ENCODE measurements at regions not wholly inside any gene's neighbourhood (a gene's known extent, or its start where the extent isn't known, plus 50 kb on each side); places are given as distances from the start of the nearest gene placed in this dataset.

GRCh38 chr6:43853066-43853650 is 83.1 kb downstream of the VEGFA start:
- in situ Hi-C loops (cut with MboI), result no loop called here
- BruUV-seq (replicated peaks), result no TSS peak
- Histone ChIP-seq H3K9me3 (replicated peaks; ENCODE audit: control insufficient read depth, insufficient read depth, low read length) (no peaks in the 10 kb centered on the region), H3K36me3 (ENCODE audit: control insufficient read depth in 2 of 2, insufficient read depth in 2 of 2, low read length in 1 of 2) (no peaks in the 10 kb centered on the region), H2AFZ (ENCODE audit: control insufficient read depth, low read depth, low read length) (no peak overlapping the region), H3K4me1 (ENCODE audit: control insufficient read depth, insufficient read depth, low read length) (peaks cover 8% of the 10 kb centered on the region), H3K27ac (ENCODE audit: control insufficient read depth, insufficient read depth) (no peak overlapping the region), H3K79me2 (ENCODE audit: control insufficient read depth, insufficient read depth, low read length) (no peaks in the 10 kb centered on the region), H3K9ac (ENCODE audit: control insufficient read depth, insufficient read depth, low read length) (no peak overlapping the region), H3K27me3 (replicated peaks in 1 of 2; ENCODE audit: control insufficient read depth in 2 of 2, insufficient read depth in 2 of 2, low read length in 1 of 2) (no peaks in the 10 kb centered on the region; a peak in 1 of 4 replicates), H3K4me2 (ENCODE audit: control insufficient read depth, insufficient read depth) (no peak overlapping the region), H3K4me3 (no peak overlapping the region), H4K20me1 (ENCODE audit: control insufficient read depth, insufficient read depth) (no peaks in the 10 kb centered on the region)
- FAIRE-seq, result no peak
- DNase-seq (ENCODE audit: low read depth, low spot score), result no peak
- ChIA-PET RAD21 (ENCODE audit: unreplicated experiment) (no interaction called here), POLR2A (no interaction called here), CTCF (interaction anchor here (1.5 kb wide), 1 partner anchor 101 kb away, joined by 3 read pairs; no protein-coding TSS in a partner anchor), SMC1A (ENCODE audit: uncharacterized antibody, unreplicated experiment) (interaction anchor here (1.4 kb wide), 1 partner anchor 84 kb away, joined by 3 read pairs; no protein-coding TSS in a partner anchor)
- ATAC-seq, result no peak
- intact Hi-C loops (cut with micrococcal nuclease; ENCODE audit: unreplicated experiment), result no loop called here
- WGBS (ENCODE audit: insufficient coverage, insufficient replicate concordance, low lambda C conversion rate, missing lambda C conversion rate), result 41% methylated on average over 5 of the region's 5 CpGs
- TF ChIP-seq MEF2B (IDR thresholded peaks at IDR 0.05; ENCODE audit: partially characterized antibody, poor library complexity, severe bottlenecking) (no peak), SUZ12 (IDR thresholded peaks at IDR 0.05; ENCODE audit: unreplicated experiment) (no peak), RFX5 (IDR thresholded peaks at IDR 0.05; ENCODE audit: low read depth, low read length) (no peak), SMC3 (IDR thresholded peaks at IDR 0.05; ENCODE audit: borderline replicate concordance, low read length) (no peak), HDAC2 (IDR thresholded peaks at IDR 0.05) (no peak), NR2C1 (IDR thresholded peaks at IDR 0.05) (no peak), NKRF (conservative IDR thresholded peaks at IDR 0.05) (no peak), RAD51 (IDR thresholded peaks at IDR 0.05) (no peak), RELA (IDR thresholded peaks at IDR 0.05; ENCODE audit: borderline replicate concordance, partially characterized antibody) (no peak), SP1 (IDR thresholded peaks at IDR 0.05; ENCODE audit: low read depth, low read length) (no peak), ZNF207 (IDR thresholded peaks at IDR 0.05; ENCODE audit: borderline replicate concordance) (no peak), CEBPZ (IDR thresholded peaks at IDR 0.05; ENCODE audit: low read depth, low read length) (no peak), HSF1 (IDR thresholded peaks at IDR 0.05; ENCODE audit: low read depth, low read length) (no peak), SUPT20H (IDR thresholded peaks at IDR 0.05; ENCODE audit: borderline replicate concordance, control insufficient read depth, low read depth, low read length) (no peak)
